Nephron (organoid): ENCODE measurements at regions not wholly inside any gene's neighbourhood (a gene's known extent, or its start where the extent isn't known, plus 50 kb on each side); places are given as distances from the start of the nearest gene placed in this dataset.

Experiments
- H3K27ac Mint-ChIP-seq, 3 experiments: 2 replicates each; pipeline ENCODE4 v1.8.0; 2020; ENCODE audit warnings: mixed read lengths in 3 of 3, mild to moderate bottlenecking in 2 of 3, moderate library complexity in 1 of 3
- H3K27me3 Mint-ChIP-seq: 2 replicates; pipeline ENCODE4 v1.8.0; 2021; ENCODE audit warnings: low read depth, mild to moderate bottlenecking, moderate library complexity, mixed read lengths
- H3K36me3 Mint-ChIP-seq: 2 replicates; pipeline ENCODE4 v1.8.0; 2020; ENCODE audit warnings: low read depth, mixed read lengths
- H3K4me1 Mint-ChIP-seq: 2 replicates; pipeline ENCODE4 v1.8.0; 2020; ENCODE audit warnings: mixed read lengths
- H3K4me3 Mint-ChIP-seq, 3 experiments: 2 replicates each; pipeline ENCODE4 v1.8.0; 2020; ENCODE audit warnings: mild to moderate bottlenecking in 3 of 3, mixed read lengths in 3 of 3, moderate library complexity in 2 of 3
- H3K9me3 Mint-ChIP-seq: 2 replicates; pipeline ENCODE4 v1.8.0; 2020; ENCODE audit warnings: mixed read lengths
- TF ChIP-seq, protein P1 (sequence below), 3 experiments: fragments of 200-600 bp; sonication (generic); IDR thresholded peaks; one replicate each; pipeline ENCODE4 v1.5.0; 2021; ENCODE audit warnings: antibody characterized with exemption in 3 of 3; ENCODE audit not compliant: unreplicated experiment in 3 of 3

DNA sequence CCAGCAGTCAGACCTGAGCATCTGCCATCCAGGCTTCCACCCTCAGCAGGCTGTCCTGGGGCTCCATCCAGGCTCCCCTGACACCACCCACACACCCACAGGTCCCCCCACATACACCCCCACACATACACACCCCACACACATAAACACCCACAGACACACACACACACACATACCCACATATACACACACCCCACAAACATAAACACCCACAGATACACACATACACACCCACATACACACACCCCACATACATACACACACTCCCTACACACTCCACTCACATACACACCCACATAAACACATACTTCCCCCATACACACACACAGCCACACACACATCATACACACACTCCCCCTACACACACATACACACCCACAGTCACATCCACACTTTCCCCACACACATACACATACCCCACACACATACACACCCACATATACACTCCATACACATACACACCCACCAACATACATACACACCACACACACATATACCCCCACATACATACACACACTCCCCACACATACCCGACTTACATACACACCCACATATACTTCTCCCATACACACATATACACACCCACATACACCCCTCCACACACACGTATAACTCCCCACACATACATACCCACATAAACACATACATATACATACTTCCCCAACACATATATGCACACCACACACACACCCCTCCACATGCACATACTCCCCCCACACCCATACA is 183.3 kb upstream of the ETAA1 start:
- Mint-ChIP-seq H3K27ac (peak overlapping the region in 2 of 3 experiments; percentile 17 to 40), H3K9me3 (no peaks in the 10 kb centered on the region), H3K4me1 (peaks cover 14% of the 10 kb centered on the region), H3K27me3 (peaks cover 7% of the 10 kb centered on the region), H3K4me3 (no peak overlapping the region), H3K36me3 (no peaks in the 10 kb centered on the region)
- TF ChIP-seq, protein P1, sequence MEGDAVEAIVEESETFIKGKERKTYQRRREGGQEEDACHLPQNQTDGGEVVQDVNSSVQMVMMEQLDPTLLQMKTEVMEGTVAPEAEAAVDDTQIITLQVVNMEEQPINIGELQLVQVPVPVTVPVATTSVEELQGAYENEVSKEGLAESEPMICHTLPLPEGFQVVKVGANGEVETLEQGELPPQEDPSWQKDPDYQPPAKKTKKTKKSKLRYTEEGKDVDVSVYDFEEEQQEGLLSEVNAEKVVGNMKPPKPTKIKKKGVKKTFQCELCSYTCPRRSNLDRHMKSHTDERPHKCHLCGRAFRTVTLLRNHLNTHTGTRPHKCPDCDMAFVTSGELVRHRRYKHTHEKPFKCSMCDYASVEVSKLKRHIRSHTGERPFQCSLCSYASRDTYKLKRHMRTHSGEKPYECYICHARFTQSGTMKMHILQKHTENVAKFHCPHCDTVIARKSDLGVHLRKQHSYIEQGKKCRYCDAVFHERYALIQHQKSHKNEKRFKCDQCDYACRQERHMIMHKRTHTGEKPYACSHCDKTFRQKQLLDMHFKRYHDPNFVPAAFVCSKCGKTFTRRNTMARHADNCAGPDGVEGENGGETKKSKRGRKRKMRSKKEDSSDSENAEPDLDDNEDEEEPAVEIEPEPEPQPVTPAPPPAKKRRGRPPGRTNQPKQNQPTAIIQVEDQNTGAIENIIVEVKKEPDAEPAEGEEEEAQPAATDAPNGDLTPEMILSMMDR (IDR thresholded peaks at IDR 0.05; ENCODE audit: unreplicated experiment in 3 of 3) = no peak

DNA sequence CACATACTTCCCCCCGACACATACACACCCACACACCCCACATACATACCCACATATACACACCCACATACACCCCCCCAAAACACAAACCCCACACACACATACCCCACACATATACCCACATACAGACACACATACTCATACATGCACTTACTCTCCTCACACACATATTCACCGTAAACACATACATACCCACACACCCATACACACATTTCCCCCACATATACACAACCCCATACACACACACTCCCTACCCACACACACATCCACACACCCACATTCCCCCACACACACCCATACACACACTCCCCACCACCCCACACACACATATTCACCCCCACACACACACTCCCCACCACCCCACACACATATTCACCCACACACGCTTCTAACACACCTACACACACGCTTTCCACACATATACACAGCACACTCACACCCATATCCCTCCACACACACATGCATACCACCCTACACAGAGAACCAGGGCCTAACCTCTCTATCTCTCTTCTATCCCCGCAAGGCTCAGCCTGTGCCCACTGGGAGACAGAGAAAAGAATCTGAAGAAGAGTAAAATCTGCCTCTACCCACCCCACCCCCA is 182.4 kb upstream of the ETAA1 start:
- Mint-ChIP-seq H3K36me3 (no peaks in the 10 kb centered on the region), H3K27ac (peak overlapping the region; percentile 17 to 86 (median 78)), H3K9me3 (no peaks in the 10 kb centered on the region), H3K4me3 (no peak overlapping the region), H3K27me3 (peaks cover 7% of the 10 kb centered on the region), H3K4me1 (peaks cover 10% of the 10 kb centered on the region)
- TF ChIP-seq, protein P1 (IDR thresholded peaks at IDR 0.05; ENCODE audit: unreplicated experiment in 3 of 3) = no peak

DNA sequence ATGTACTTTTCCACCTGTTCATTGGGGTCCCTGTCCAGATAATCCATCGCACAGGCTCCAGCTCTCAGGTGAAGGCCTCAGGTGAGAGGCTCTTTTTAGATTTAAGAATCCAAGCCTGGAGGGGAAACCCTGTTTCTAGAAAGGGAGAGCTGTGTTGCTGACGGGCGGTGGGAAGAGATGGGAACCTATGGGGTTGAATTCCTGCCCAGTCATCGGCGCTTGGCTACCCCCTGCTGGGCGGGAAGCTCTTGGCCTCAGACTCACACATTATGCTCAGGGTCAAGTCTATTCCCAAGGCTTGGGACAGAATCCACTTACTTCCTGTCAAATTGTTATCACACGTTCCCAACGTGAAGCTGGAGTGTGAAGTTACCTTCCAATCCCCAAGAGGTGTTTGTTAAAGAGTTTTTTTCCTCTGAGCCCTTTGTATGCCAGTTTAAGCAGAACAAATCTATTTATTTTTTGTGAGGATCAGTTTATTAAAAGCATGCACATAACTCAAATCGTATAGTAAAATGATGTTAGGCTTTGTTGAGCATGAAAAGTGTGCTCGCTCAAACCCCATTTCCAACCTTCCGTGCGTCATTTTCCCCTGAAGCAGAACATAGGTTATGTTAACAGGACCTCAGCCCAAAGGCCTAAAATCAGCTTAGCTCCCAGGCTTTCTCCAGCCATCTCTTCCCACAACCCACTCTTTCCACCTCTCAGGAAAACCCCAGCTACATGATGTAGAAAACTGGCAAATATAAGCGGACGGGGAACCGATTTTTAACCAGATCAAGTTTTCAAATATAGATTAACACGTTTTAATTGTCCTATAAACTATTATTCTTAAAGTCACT is 181.7 kb upstream of the ETAA1 start:
- H3K36me3 Mint-ChIP-seq = no peaks in the 10 kb centered on the region
- peak overlapping the region; percentile 17 to 86 (median 78) for H3K27ac Mint-ChIP-seq
- TF ChIP-seq, protein P1 (IDR thresholded peaks at IDR 0.05; ENCODE audit: unreplicated experiment in 3 of 3) = peak; percentile 42 to 67 (median 61)
- H3K27me3 Mint-ChIP-seq = peaks cover 4% of the 10 kb centered on the region
- peaks cover 13% of the 10 kb centered on the region for H3K4me1 Mint-ChIP-seq
- no peak overlapping the region for H3K4me3 Mint-ChIP-seq
- no peaks in the 10 kb centered on the region for H3K9me3 Mint-ChIP-seq

DNA sequence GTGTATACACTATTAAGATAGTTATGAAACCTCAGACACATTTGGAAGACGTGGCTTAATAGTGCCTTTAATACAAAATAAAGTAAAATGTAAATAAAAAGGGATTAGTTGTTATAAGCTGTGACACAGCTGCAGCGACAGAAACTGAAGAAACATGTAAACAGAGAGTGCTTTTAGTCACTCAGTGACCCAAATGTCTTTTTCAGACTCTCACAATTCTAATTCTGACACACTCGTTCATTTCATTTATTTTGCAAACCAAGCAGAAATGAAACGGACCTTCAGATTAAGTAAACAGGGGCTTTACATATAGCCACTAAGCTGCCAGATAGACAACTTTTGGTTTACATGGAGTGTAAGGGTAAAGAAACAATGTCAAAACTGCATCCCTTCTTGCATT is 181.0 kb upstream of the ETAA1 start:
- TF ChIP-seq, protein P1 (IDR thresholded peaks at IDR 0.05; ENCODE audit: unreplicated experiment in 3 of 3) = no peak
- peak overlapping the region; percentile 17 to 86 (median 78) for H3K27ac Mint-ChIP-seq
- H3K4me1 Mint-ChIP-seq = peaks cover 14% of the 10 kb centered on the region
- H3K9me3 Mint-ChIP-seq = no peaks in the 10 kb centered on the region
- no peaks in the 10 kb centered on the region for H3K36me3 Mint-ChIP-seq
- peaks cover 3% of the 10 kb centered on the region for H3K27me3 Mint-ChIP-seq
- no peak overlapping the region for H3K4me3 Mint-ChIP-seq

DNA sequence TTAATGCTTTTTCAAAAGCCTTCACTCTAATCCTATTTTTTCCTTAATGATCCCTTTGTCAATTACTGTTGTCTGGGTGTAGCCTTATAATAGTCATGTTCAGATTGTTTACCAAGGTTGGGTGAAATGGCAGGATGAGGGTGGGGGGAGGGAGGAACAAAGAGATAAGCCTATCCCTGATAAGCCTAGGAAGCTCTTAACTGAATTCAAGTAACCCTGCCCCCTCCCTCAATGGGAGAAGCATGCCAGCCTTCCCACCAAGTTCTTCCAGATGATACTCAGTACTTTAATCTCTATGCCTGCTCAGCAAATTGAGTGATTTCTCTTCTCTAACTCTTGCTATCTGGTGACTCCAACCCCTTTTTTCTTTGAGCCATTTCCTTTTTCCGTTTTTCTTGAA is 180.3 kb upstream of the ETAA1 start:
- Mint-ChIP-seq H3K27ac (peak overlapping the region in 2 of 3 experiments; percentile 52 to 61), H3K9me3 (no peaks in the 10 kb centered on the region), H3K4me1 (peaks cover 19% of the 10 kb centered on the region), H3K4me3 (no peak overlapping the region), H3K36me3 (no peaks in the 10 kb centered on the region), H3K27me3 (peaks cover 3% of the 10 kb centered on the region)
- TF ChIP-seq, protein P1 (IDR thresholded peaks at IDR 0.05; ENCODE audit: unreplicated experiment in 3 of 3) = no peak
